ENCODE measurements at regions not wholly inside any gene's neighbourhood (a gene's known extent, or its start where the extent isn't known, plus 50 kb on each side); places are given as distances from the start of the nearest gene placed in this dataset.

DNA sequence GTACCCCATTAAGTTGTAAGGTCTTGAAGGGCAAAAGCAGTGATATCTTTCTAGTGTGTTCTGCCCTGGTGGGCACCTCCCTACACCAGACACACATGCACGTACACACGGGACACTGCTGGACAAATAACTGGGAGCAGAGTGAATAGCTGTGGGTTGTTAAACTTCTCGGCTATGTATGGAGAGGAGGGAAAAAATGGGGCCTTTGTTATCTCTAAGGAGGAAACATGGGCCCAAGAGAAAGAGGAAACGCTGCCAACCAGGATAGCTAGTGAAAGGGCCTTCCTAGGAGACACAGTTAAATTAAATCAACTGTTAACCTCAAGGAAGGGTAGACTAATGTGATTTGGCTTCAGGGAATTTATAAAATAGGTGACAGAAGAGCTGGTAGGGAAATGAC lies 169.7 kb downstream of the MYLK4 start:
- 60% methylated on average over 1 of the region's 4 CpGs for WGBS (ENCODE audit: insufficient coverage)
- Histone ChIP-seq H3K36me3 (ENCODE audit: control insufficient read depth in 2 of 2, extremely low read depth in 1 of 2, insufficient read depth in 1 of 2, low read length in 1 of 2) (no peaks in the 10 kb centered on the region), H3K27me3 (replicated peaks in 1 of 2; ENCODE audit: control insufficient read depth in 2 of 2, extremely low read depth in 1 of 2, insufficient read depth in 2 of 2, low read length in 1 of 2) (peaks cover 0 to 8% of the 10 kb centered on the region in 2 experiments), H3K9me3 (no peaks in the 10 kb centered on the region), H3K27ac (ENCODE audit: low read length) (no peak overlapping the region), H3K4me3 (ENCODE audit: control insufficient read depth in 1 of 2, extremely low read depth in 1 of 2, low read length in 1 of 2) (no peak overlapping the region), H3K4me1 (ENCODE audit: control insufficient read depth in 1 of 2, extremely low read depth in 1 of 2, insufficient read depth in 2 of 2, low read length in 2 of 2) (no peaks in the 10 kb centered on the region)
- no peak for ATAC-seq (replicated peaks in 1 of 4)
- Mint-ChIP-seq H3K4me1 (no peaks in the 10 kb centered on the region), H3K27ac (no peak overlapping the region), H3K36me3 (no peaks in the 10 kb centered on the region), H3K27me3 (peaks cover 16 to 23% of the 10 kb centered on the region in 2 donors), H3K4me3 (no peak overlapping the region), H3K9me3 (peaks cover 0 to under 1% (median 0%) of the 10 kb centered on the region in 3 donors)
- DNase-seq, result no peak
- ChIA-PET POLR2A (interaction anchor here in 1 of 2 donors (0.7 kb wide), 1 partner anchor 822 kb away, joined by 4 read pairs; no protein-coding TSS in a partner anchor), CTCF (no interaction called here)

DNA sequence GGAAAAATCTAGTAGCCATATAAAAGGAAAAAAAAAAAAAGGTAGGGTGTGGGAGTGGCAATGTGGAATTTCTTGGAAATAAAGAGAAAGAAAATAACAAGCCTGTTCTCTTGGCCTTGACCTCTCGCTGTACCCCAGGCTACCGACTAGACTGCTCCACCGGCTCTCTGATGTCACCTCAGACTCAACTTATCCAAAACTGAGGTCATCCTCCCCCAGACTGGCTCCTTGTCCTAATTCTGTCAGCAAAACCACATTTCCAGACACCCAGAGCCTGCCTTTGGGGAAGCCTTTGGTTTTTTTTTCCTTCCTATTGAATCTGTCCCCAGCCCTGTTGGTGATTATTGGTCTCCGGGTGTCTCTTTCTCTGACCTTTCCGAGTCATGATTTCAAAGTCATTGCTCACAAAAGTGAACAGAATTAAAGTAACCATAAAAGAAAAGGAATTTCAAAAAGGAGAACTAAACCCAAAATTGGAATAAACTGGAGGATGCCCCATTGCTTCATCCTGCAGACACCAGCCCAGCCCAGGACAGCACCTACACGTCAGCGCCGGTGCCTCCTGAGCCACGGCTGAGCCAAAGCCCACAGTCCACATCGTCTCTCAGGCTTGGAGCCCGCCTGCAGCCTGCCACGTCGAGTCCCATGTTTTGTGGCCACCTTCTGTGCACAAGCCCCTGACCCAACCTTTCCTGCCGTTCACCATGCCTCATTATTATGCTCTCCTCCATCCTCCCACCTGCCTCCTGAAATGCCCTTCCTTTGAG lies 170.7 kb downstream of the MYLK4 start:
- POLR2A ChIA-PET, result no interaction called here
- no peaks in the 10 kb centered on the region for H3K36me3 Mint-ChIP-seq
- CTCF ChIA-PET, result interaction anchor here in 1 of 2 donors (0.6 kb wide), 1 partner anchor 503 kb away, joined by 3 read pairs; no protein-coding TSS in a partner anchor
- peaks cover 0 to 9% of the 10 kb centered on the region in 2 experiments for H3K27me3 ChIP-seq (replicated peaks in 1 of 2; ENCODE audit: control insufficient read depth in 2 of 2, extremely low read depth in 1 of 2, insufficient read depth in 2 of 2, low read length in 1 of 2)
- H3K4me1 Mint-ChIP-seq, result no peaks in the 10 kb centered on the region
- H3K4me3 Mint-ChIP-seq, result no peak overlapping the region
- WGBS (ENCODE audit: insufficient coverage), result 87% methylated on average over 12 of the region's 14 CpGs
- H3K4me1 ChIP-seq (ENCODE audit: control insufficient read depth in 1 of 2, extremely low read depth in 1 of 2, insufficient read depth in 2 of 2, low read length in 2 of 2), result no peaks in the 10 kb centered on the region
- peaks cover 22 to 29% of the 10 kb centered on the region in 2 donors for H3K27me3 Mint-ChIP-seq
- no peak overlapping the region for H3K27ac Mint-ChIP-seq
- H3K36me3 ChIP-seq (ENCODE audit: control insufficient read depth in 2 of 2, extremely low read depth in 1 of 2, insufficient read depth in 1 of 2, low read length in 1 of 2), result no peaks in the 10 kb centered on the region
- no peak overlapping the region for H3K4me3 ChIP-seq (ENCODE audit: control insufficient read depth in 1 of 2, extremely low read depth in 1 of 2, low read length in 1 of 2)
- ATAC-seq (replicated peaks in 1 of 4) (no peak), DNase-seq (no peak)
- no peaks in the 10 kb centered on the region for H3K9me3 ChIP-seq
- H3K9me3 Mint-ChIP-seq, result peaks cover 0 to 6% (median 5%) of the 10 kb centered on the region in 3 donors
- H3K27ac ChIP-seq (ENCODE audit: low read length), result no peak overlapping the region

DNA sequence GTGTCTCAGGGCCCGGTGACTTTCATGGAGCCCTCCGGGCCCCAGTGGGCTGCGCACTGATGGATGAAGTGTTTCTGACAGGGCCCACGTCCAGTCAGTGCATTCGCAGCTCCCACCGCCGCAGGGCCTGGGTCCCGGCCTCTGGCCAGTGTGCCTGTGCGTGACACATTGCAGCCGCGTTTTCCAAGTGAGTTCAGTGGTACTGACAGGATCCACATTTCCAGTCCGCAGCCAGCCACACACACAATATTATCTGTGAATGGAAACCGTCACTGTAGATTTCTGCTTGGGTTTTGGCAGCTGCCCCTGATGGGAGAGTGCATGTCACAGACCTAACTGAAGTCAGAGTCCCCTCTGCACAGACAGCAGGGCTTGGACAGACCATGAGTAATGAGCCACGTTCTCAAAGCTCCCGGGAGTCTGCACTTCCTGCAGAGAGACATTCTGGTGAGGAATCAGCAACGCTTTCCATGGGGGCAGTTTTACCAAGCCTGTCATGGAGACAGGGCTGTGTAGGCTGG lies 171.4 kb downstream of the MYLK4 start:
- Mint-ChIP-seq H3K4me3 (no peak overlapping the region), H3K27ac (no peak overlapping the region), H3K9me3 (peaks cover 0 to 10% (median 7%) of the 10 kb centered on the region in 3 donors), H3K4me1 (no peaks in the 10 kb centered on the region), H3K27me3 (peaks cover 22 to 34% of the 10 kb centered on the region in 2 donors), H3K36me3 (no peaks in the 10 kb centered on the region)
- Histone ChIP-seq H3K4me3 (ENCODE audit: control insufficient read depth in 1 of 2, extremely low read depth in 1 of 2, low read length in 1 of 2) (no peak overlapping the region), H3K27me3 (replicated peaks in 1 of 2; ENCODE audit: control insufficient read depth in 2 of 2, extremely low read depth in 1 of 2, insufficient read depth in 2 of 2, low read length in 1 of 2) (peaks cover 0 to 9% of the 10 kb centered on the region in 2 experiments), H3K4me1 (ENCODE audit: control insufficient read depth in 1 of 2, extremely low read depth in 1 of 2, insufficient read depth in 2 of 2, low read length in 2 of 2) (no peaks in the 10 kb centered on the region), H3K9me3 (no peaks in the 10 kb centered on the region), H3K36me3 (ENCODE audit: control insufficient read depth in 2 of 2, extremely low read depth in 1 of 2, insufficient read depth in 1 of 2, low read length in 1 of 2) (no peaks in the 10 kb centered on the region), H3K27ac (ENCODE audit: low read length) (no peak overlapping the region)
- no peak for DNase-seq
- POLR2A ChIA-PET, result no interaction called here
- ATAC-seq (replicated peaks in 1 of 4), result no peak
- 82% methylated on average over 16 of the region's 16 CpGs for WGBS (ENCODE audit: insufficient coverage)
- CTCF ChIA-PET, result no interaction called here

DNA sequence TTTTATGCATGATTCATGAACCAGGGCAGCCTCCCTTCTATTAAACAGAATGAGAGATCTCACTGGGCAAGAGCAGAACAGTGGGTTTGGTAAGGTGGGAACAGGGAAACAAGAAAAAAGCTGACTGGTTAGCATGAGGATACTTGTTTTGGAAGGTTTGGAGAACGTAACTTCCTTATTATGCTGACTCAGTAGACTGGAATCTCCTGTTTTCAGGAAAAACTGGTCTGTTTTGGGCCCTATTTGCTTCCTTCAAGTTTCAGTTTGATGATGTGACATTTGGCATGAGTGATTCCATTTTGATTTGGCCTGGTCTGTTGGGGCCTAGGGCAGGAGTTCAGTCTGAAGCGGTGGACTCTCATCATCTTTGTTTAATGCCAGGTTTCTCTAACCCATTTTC lies 172.0 kb downstream of the MYLK4 start:
- no peaks in the 10 kb centered on the region for H3K4me1 ChIP-seq (ENCODE audit: control insufficient read depth in 1 of 2, extremely low read depth in 1 of 2, insufficient read depth in 2 of 2, low read length in 2 of 2)
- no peak overlapping the region for H3K27ac ChIP-seq (ENCODE audit: low read length)
- CTCF ChIA-PET, result no interaction called here
- ATAC-seq (replicated peaks in 1 of 4) (no peak), DNase-seq (no peak)
- no peaks in the 10 kb centered on the region for H3K36me3 Mint-ChIP-seq
- peaks cover 0 to 9% of the 10 kb centered on the region in 2 experiments for H3K27me3 ChIP-seq (replicated peaks in 1 of 2; ENCODE audit: control insufficient read depth in 2 of 2, extremely low read depth in 1 of 2, insufficient read depth in 2 of 2, low read length in 1 of 2)
- H3K4me3 Mint-ChIP-seq, result no peak overlapping the region
- H3K27ac Mint-ChIP-seq, result no peak overlapping the region
- no peak overlapping the region for H3K4me3 ChIP-seq (ENCODE audit: control insufficient read depth in 1 of 2, extremely low read depth in 1 of 2, low read length in 1 of 2)
- peaks cover 22 to 34% of the 10 kb centered on the region in 2 donors for H3K27me3 Mint-ChIP-seq
- 17% methylated on average over 1 of the region's 2 CpGs for WGBS (ENCODE audit: insufficient coverage)
- peaks cover 0 to 10% (median 7%) of the 10 kb centered on the region in 3 donors for H3K9me3 Mint-ChIP-seq
- POLR2A ChIA-PET, result no interaction called here
- H3K36me3 ChIP-seq (ENCODE audit: control insufficient read depth in 2 of 2, extremely low read depth in 1 of 2, insufficient read depth in 1 of 2, low read length in 1 of 2), result no peaks in the 10 kb centered on the region
- no peaks in the 10 kb centered on the region for H3K9me3 ChIP-seq
- no peaks in the 10 kb centered on the region for H3K4me1 Mint-ChIP-seq

DNA sequence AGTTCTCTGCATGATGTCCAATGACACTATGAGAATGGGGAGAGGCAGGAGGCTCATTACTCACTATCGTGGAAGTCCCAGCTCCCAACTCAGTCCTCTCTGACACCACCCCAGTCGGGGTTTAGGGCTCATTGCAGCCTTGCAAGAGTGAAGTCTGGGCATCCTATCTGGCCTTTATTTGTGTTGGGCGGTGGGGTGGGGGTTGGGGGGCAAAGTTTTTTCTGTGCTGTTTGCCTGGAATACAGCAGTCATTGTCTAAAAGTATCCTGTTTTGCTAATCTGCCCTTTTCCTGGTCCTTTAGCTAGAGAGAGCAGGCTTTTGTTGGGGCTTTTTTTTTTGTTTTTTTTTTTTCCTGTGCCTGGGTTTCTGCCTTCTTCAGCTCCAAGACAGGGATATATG lies 174.2 kb downstream of the MYLK4 start:
- WGBS (ENCODE audit: insufficient coverage), result 100% methylated on average over 1 of the region's 3 CpGs
- ChIA-PET CTCF (no interaction called here), POLR2A (no interaction called here)
- ATAC-seq (replicated peaks in 1 of 4) (no peak), DNase-seq (no peak)
- Mint-ChIP-seq H3K27me3 (peaks cover 9 to 31% of the 10 kb centered on the region in 2 donors), H3K9me3 (peaks cover 0 to 10% (median 7%) of the 10 kb centered on the region in 3 donors), H3K36me3 (no peaks in the 10 kb centered on the region), H3K27ac (no peak overlapping the region), H3K4me1 (no peaks in the 10 kb centered on the region), H3K4me3 (no peak overlapping the region)
- no peaks in the 10 kb centered on the region for H3K4me1 ChIP-seq (ENCODE audit: control insufficient read depth in 1 of 2, extremely low read depth in 1 of 2, insufficient read depth in 2 of 2, low read length in 2 of 2)
- no peak overlapping the region for H3K27ac ChIP-seq (ENCODE audit: low read length)
- H3K27me3 ChIP-seq (replicated peaks in 1 of 2; ENCODE audit: control insufficient read depth in 2 of 2, extremely low read depth in 1 of 2, insufficient read depth in 2 of 2, low read length in 1 of 2), result peaks cover 0 to 9% of the 10 kb centered on the region in 2 experiments
- H3K9me3 ChIP-seq, result no peaks in the 10 kb centered on the region
- H3K4me3 ChIP-seq (ENCODE audit: control insufficient read depth in 1 of 2, extremely low read depth in 1 of 2, low read length in 1 of 2), result no peak overlapping the region
- H3K36me3 ChIP-seq (ENCODE audit: control insufficient read depth in 2 of 2, extremely low read depth in 1 of 2, insufficient read depth in 1 of 2, low read length in 1 of 2), result no peaks in the 10 kb centered on the region

DNA sequence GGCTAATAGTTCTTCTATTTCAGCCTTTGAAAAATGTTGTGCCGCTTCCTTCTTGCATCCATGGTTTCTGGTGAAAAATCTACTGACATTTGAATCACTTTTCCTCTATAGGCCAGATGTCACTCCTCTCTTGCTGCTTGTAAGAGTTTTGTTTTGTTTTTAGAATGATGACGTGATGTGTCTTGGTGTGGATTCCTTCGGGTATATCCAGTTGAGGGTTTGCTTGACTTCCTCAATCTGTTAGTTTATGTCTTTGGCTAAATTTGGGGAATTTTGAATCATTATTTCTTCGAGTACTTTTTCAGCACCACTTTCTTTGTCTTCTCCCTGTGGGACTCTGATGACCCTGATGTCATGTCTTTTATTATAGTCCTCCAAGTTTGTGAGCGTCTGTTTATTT lies 175.5 kb downstream of the MYLK4 start:
- ChIA-PET CTCF (no interaction called here), POLR2A (interaction anchor here in 1 of 2 donors (0.6 kb wide), 1 partner anchor 40 kb away, joined by 3 read pairs; no protein-coding TSS in a partner anchor)
- no peak overlapping the region for H3K4me3 Mint-ChIP-seq
- Histone ChIP-seq H3K9me3 (no peaks in the 10 kb centered on the region), H3K27ac (ENCODE audit: low read length) (no peak overlapping the region), H3K36me3 (ENCODE audit: control insufficient read depth in 2 of 2, extremely low read depth in 1 of 2, insufficient read depth in 1 of 2, low read length in 1 of 2) (no peaks in the 10 kb centered on the region), H3K4me1 (ENCODE audit: control insufficient read depth in 1 of 2, extremely low read depth in 1 of 2, insufficient read depth in 2 of 2, low read length in 2 of 2) (no peaks in the 10 kb centered on the region), H3K27me3 (replicated peaks in 1 of 2; ENCODE audit: control insufficient read depth in 2 of 2, extremely low read depth in 1 of 2, insufficient read depth in 2 of 2, low read length in 1 of 2) (peaks cover 0 to 6% of the 10 kb centered on the region in 2 experiments), H3K4me3 (ENCODE audit: control insufficient read depth in 1 of 2, extremely low read depth in 1 of 2, low read length in 1 of 2) (no peak overlapping the region)
- peaks cover 0 to 10% (median 7%) of the 10 kb centered on the region in 3 donors for H3K9me3 Mint-ChIP-seq
- no peak for ATAC-seq (replicated peaks in 1 of 4)
- H3K27ac Mint-ChIP-seq, result no peak overlapping the region
- H3K4me1 Mint-ChIP-seq, result no peaks in the 10 kb centered on the region
- WGBS (ENCODE audit: insufficient coverage), result 100% methylated on average over 1 of the region's 5 CpGs
- no peak for DNase-seq
- H3K27me3 Mint-ChIP-seq, result peaks cover 9 to 27% of the 10 kb centered on the region in 2 donors
- no peaks in the 10 kb centered on the region for H3K36me3 Mint-ChIP-seq
